SK-N-SH (cell line): ENCODE measurements at regions not wholly inside any gene's neighbourhood (a gene's known extent, or its start where the extent isn't known, plus 50 kb on each side); places are given as distances from the start of the nearest gene placed in this dataset.

Source experiments
- CTCF ChIA-PET: fragments of 300-600, 350-600 bp; formaldehyde crosslinking; extraction: SDS; loops from one replicate; lab custom pipeline; 2021; lab: Yijun Ruan, JAX
- POLR2A ChIA-PET: fragments of 350-600 bp; sonication (Branson Sonifier 250); formaldehyde crosslinking; extraction: SDS; loops from one replicate; lab custom pipeline; 2020; ENCODE audit warnings: antibody characterized with exemption, inconsistent platforms; lab: Yijun Ruan, JAX
- DNase-seq: peaks from one replicate; pipeline ENCODE4 v3.0.0; 2012
- H2AFZ ChIP-seq: fragments of 200-600 bp; sonication (generic); 2 replicates; pipeline ENCODE4 v1.8.1; 2016; ENCODE audit warnings: antibody characterized with exemption, mild to moderate bottlenecking, low read depth
- H3F3A ChIP-seq: fragments of 200-600 bp; sonication (generic); replicated peaks from 2 replicates; pipeline ENCODE3; 2016; ENCODE audit warnings: antibody characterized with exemption, mild to moderate bottlenecking; ENCODE audit not compliant: insufficient read depth
- H3K27ac ChIP-seq, 2 experiments: fragments of 200-500 bp in 1 of 2; fragments of 200-600 bp in 1 of 2; sonication (Bioruptor generic) in 1 of 2; sonication (generic), shearing (Covaris generic) in 1 of 2; 2 replicates each; pipeline versions ENCODE4 v1.5.1 to v1.6.1; 2014 to 2016; ENCODE audit warnings: low read depth in 2 of 2, inconsistent platforms in 1 of 2, low read length in 1 of 2, mild to moderate bottlenecking in 1 of 2, mixed read lengths in 1 of 2
- H3K27me3 ChIP-seq: fragments of 200-600 bp; sonication (generic), shearing (Covaris generic); 2 replicates; pipeline ENCODE4 v1.6.1; 2016; ENCODE audit warnings: mixed run types; ENCODE audit not compliant: insufficient read depth
- H3K36me3 ChIP-seq, 2 experiments: fragments of 200-500 bp in 1 of 2; fragments of 200-600 bp in 1 of 2; sonication (Bioruptor generic) in 1 of 2; sonication (generic) in 1 of 2; replicated peaks in 1 of 2; 2 replicates each; pipeline versions ENCODE3 to v1.5.1; 2014 to 2016; ENCODE audit warnings: low read length in 1 of 2, mild to moderate bottlenecking in 1 of 2; ENCODE audit not compliant: insufficient read depth in 2 of 2, control insufficient read depth in 1 of 2
- H3K4me1 ChIP-seq, 2 experiments: fragments of 200-500 bp in 1 of 2; fragments of 200-600 bp in 1 of 2; sonication (Bioruptor generic) in 1 of 2; sonication (generic), shearing (Covaris generic) in 1 of 2; 2 replicates each; pipeline versions ENCODE4 v1.5.1 to v1.6.1; 2014 to 2016; ENCODE audit warnings: low read depth in 1 of 2, low read length in 1 of 2, mixed run types in 1 of 2; ENCODE audit not compliant: insufficient read depth in 2 of 2, control insufficient read depth in 1 of 2
- H3K4me2 ChIP-seq: fragments of 200-600 bp; sonication (generic), shearing (Covaris generic); 2 replicates; pipeline ENCODE4 v1.6.1; 2017; ENCODE audit warnings: mixed run types
- H3K4me3 ChIP-seq, 2 experiments: fragments of 200-500 bp in 1 of 2; fragments of 200-600 bp in 1 of 2; sonication (Bioruptor generic) in 1 of 2; sonication (generic), shearing (Covaris generic) in 1 of 2; 2 replicates each; pipeline versions ENCODE4 v1.5.1 to v1.8.1; 2014 to 2016; ENCODE audit warnings: low read depth in 2 of 2, inconsistent platforms in 1 of 2, low read length in 1 of 2, mild to moderate bottlenecking in 1 of 2, mixed read lengths in 1 of 2, moderate library complexity in 1 of 2
- H3K79me2 ChIP-seq: fragments of 200-600 bp; sonication (generic); 2 replicates; pipeline ENCODE4 v1.8.1; 2017; ENCODE audit warnings: mild to moderate bottlenecking; ENCODE audit not compliant: insufficient read depth
- H3K9ac ChIP-seq: fragments of 200-600 bp; sonication (generic); 2 replicates; pipeline ENCODE4 v1.6.1; 2017; ENCODE audit warnings: mixed run types
- H3K9me2 ChIP-seq: fragments of 200-600 bp; sonication (generic); 2 replicates; pipeline ENCODE4 v1.6.1; 2017; ENCODE audit warnings: mixed run types
- H3K9me3 ChIP-seq: fragments of 200-600 bp; sonication (generic); 2 replicates; pipeline ENCODE4 v1.6.1; 2017; ENCODE audit warnings: mixed run types, mild to moderate bottlenecking, moderate library complexity
- H4K20me1 ChIP-seq: fragments of 200-600 bp; sonication (generic); 2 replicates; pipeline ENCODE4 v1.6.1; 2017; ENCODE audit warnings: mild to moderate bottlenecking, mixed run types; ENCODE audit not compliant: insufficient read depth
- CHD2 ChIP-seq: fragments of 150-350 bp; IDR thresholded peaks from 2 replicates; pipeline ENCODE4 v1.6.1; 2018; ENCODE audit warnings: low read length; ENCODE audit not compliant: partially characterized antibody
- ELF1 ChIP-seq: IDR thresholded peaks from 2 replicates; pipeline ENCODE4 v1.4.0; 2012
- EP300 ChIP-seq, 2 experiments: IDR thresholded peaks; 2 replicates each; pipeline versions ENCODE4 v1.4.0 to v1.6.1; 2012; ENCODE audit warnings: borderline replicate concordance in 1 of 2, low read depth in 1 of 2, low read length in 1 of 2
- EZH2phosphoT487 ChIP-seq: fragments of 200-600 bp; sonication (generic); IDR thresholded peaks from 2 replicates; pipeline ENCODE4 v1.6.1; 2017; ENCODE audit warnings: low read depth, mixed run types, mild to moderate bottlenecking, antibody characterized with exemption, moderate library complexity, borderline replicate concordance
- FOXM1 ChIP-seq: IDR thresholded peaks from 2 replicates; pipeline ENCODE4 v1.4.0; 2012; ENCODE audit warnings: low read depth, mild to moderate bottlenecking
- GATA2 ChIP-seq: sonication (generic); formaldehyde crosslinking; IDR thresholded peaks from 2 replicates; pipeline ENCODE4 v1.5.0; 2020; ENCODE audit warnings: mild to moderate bottlenecking, missing genetic modification reagents
- IRF3 ChIP-seq: fragments of 150-350 bp; IDR thresholded peaks from 2 replicates; pipeline ENCODE4 v1.6.1; 2016; ENCODE audit warnings: mild to moderate bottlenecking, low read depth, low read length
- JUND ChIP-seq: IDR thresholded peaks from 2 replicates; pipeline ENCODE4 v1.4.0; 2012
- MAX ChIP-seq: IDR thresholded peaks from 2 replicates; pipeline ENCODE4 v1.4.0; 2012; ENCODE audit warnings: low read depth
- NFIC ChIP-seq: IDR thresholded peaks from 2 replicates; pipeline ENCODE4 v1.4.0; 2012; ENCODE audit warnings: borderline replicate concordance
- NRF1 ChIP-seq: IDR thresholded peaks from 2 replicates; pipeline ENCODE4 v1.6.1; 2012; ENCODE audit warnings: low read depth, mild to moderate bottlenecking, low read length
- PBX3 ChIP-seq: IDR thresholded peaks from 2 replicates; pipeline ENCODE4; 2012
- RAD21 ChIP-seq: IDR thresholded peaks from 2 replicates; pipeline ENCODE4 v1.6.1; 2012; ENCODE audit warnings: mild to moderate bottlenecking, low read length
- RFX5 ChIP-seq: IDR thresholded peaks from 2 replicates; pipeline ENCODE4 v1.6.1; 2012; ENCODE audit warnings: mild to moderate bottlenecking, improper control_type of control experiment, low read length
- RXRA ChIP-seq: IDR thresholded peaks from 2 replicates; pipeline ENCODE4 v1.4.0; 2012; ENCODE audit warnings: low read depth, mild to moderate bottlenecking, borderline replicate concordance
- SIN3A ChIP-seq: IDR thresholded peaks from 2 replicates; pipeline ENCODE4 v1.6.1; 2012; ENCODE audit warnings: low read depth, mild to moderate bottlenecking, low read length, moderate library complexity, borderline replicate concordance
- SMC3 ChIP-seq: IDR thresholded peaks from 2 replicates; pipeline ENCODE4 v1.6.1; 2012; ENCODE audit warnings: low read depth, low read length, improper control_type of control experiment
- TAF1 ChIP-seq: IDR thresholded peaks from 2 replicates; pipeline ENCODE4 v1.6.1; 2012; ENCODE audit warnings: low read depth, mild to moderate bottlenecking, low read length, moderate library complexity, borderline replicate concordance
- TCF12 ChIP-seq: IDR thresholded peaks from 2 replicates; pipeline ENCODE4 v1.4.0; 2012
- TEAD4 ChIP-seq: IDR thresholded peaks from 2 replicates; pipeline ENCODE4 v1.4.0; 2012; ENCODE audit warnings: mild to moderate bottlenecking, borderline replicate concordance; ENCODE audit not compliant: insufficient read depth
- USF2 ChIP-seq: fragments of 150-350 bp; IDR thresholded peaks from 2 replicates; pipeline ENCODE4 v1.6.1; 2017; ENCODE audit warnings: antibody characterized with exemption, low read length, low read depth, borderline replicate concordance
- YY1 ChIP-seq: IDR thresholded peaks from 2 replicates; pipeline ENCODE4 v1.4.0; 2012; ENCODE audit warnings: low read depth, mild to moderate bottlenecking
- WGBS: methylation state at CpG from one replicate; pipeline ENCODE4 v1.1.6; 2017; ENCODE audit warnings: low lambda C conversion rate; 5-methylcytosine and 5-hydroxymethylcytosine counted together

- Histone ChIP-seq H3K4me2 (no peak overlapping the region), H3K27me3 (no peaks in the 10 kb centered on the region), H4K20me1 (no peaks in the 10 kb centered on the region), H2AFZ (no peak overlapping the region), H3K4me1 (peaks cover 0 to 10% of the 10 kb centered on the region in 2 experiments; a peak in 2 of 4 replicates), H3K4me3 (no peak overlapping the region), H3K36me3 (no peaks in the 10 kb centered on the region), H3F3A (no peaks in the 10 kb centered on the region), H3K9me3 (no peaks in the 10 kb centered on the region), H3K9ac (no peak overlapping the region), H3K9me2 (no peaks in the 10 kb centered on the region), H3K79me2 (no peaks in the 10 kb centered on the region), H3K27ac (no peak overlapping the region)
- ChIA-PET CTCF (interaction anchor here (0.8 to 1.0 kb wide), 2 partner anchors 498 to 971 kb away, joined by 3 to 5 read pairs; no protein-coding TSS in a partner anchor), POLR2A (no interaction called here)
- 80% methylated on average over 8 of the region's 8 CpGs for WGBS
- TF ChIP-seq RFX5, result no peak
- no peak for TF ChIP-seq EZH2phosphoT487
- TF ChIP-seq TAF1, result no peak
- TF ChIP-seq GATA2 (CRISPR knock-in tag), result no peak
- TF ChIP-seq NRF1, result no peak
- TF ChIP-seq JUND, result no peak
- TF ChIP-seq TEAD4, result no peak
- no peak for TF ChIP-seq USF2
- TF ChIP-seq TCF12, result no peak
- no peak for TF ChIP-seq RXRA
- no peak for TF ChIP-seq EP300 (IDR thresholded peaks at IDR 0.05; ENCODE audit: borderline replicate concordance in 1 of 2, low read depth in 1 of 2, low read length in 1 of 2)
- TF ChIP-seq YY1, result no peak
- no peak for TF ChIP-seq RAD21
- no peak for TF ChIP-seq FOXM1
- DNase-seq, result no peak
These were observed 290.2 kb downstream of the LPIN1 start for GRCh38 chr2:12036640-12036983.

GRCh38 chr2:12037301-12037700 lies 290.9 kb downstream of the LPIN1 start:
- ChIA-PET CTCF (interaction anchor here (0.6 kb wide), 1 partner anchor 17 kb away, joined by 3 read pairs; no protein-coding TSS in a partner anchor), POLR2A (no interaction called here)
- no peak for TF ChIP-seq NRF1
- TF ChIP-seq PBX3, result no peak
- TF ChIP-seq JUND, result no peak
- TF ChIP-seq NFIC, result no peak
- TF ChIP-seq FOXM1, result no peak
- TF ChIP-seq SIN3A, result no peak
- no peak for TF ChIP-seq TEAD4
- no peak for TF ChIP-seq USF2
- no peak for TF ChIP-seq EP300 (IDR thresholded peaks at IDR 0.05; ENCODE audit: borderline replicate concordance in 1 of 2, low read depth in 1 of 2, low read length in 1 of 2)
- TF ChIP-seq TAF1, result no peak
- no peak for TF ChIP-seq SMC3
- no peak for TF ChIP-seq CHD2
- TF ChIP-seq ELF1, result no peak
- no peak for TF ChIP-seq IRF3
- no peak for TF ChIP-seq EZH2phosphoT487
- no peak for TF ChIP-seq GATA2 (CRISPR knock-in tag)
- no peak for TF ChIP-seq MAX
- H3K9me2 ChIP-seq, result no peaks in the 10 kb centered on the region
- no peaks in the 10 kb centered on the region for H3K27me3 ChIP-seq
- H3F3A ChIP-seq, result no peaks in the 10 kb centered on the region
- H3K9ac ChIP-seq, result no peak overlapping the region
- H3K36me3 ChIP-seq, result no peaks in the 10 kb centered on the region
- H4K20me1 ChIP-seq, result no peaks in the 10 kb centered on the region
- H3K4me2 ChIP-seq, result no peak overlapping the region
- peaks cover 0 to 10% of the 10 kb centered on the region in 2 experiments; a peak in 2 of 4 replicates for H3K4me1 ChIP-seq
- no peak overlapping the region for H3K4me3 ChIP-seq
- WGBS, result 58% methylated on average over 2 of the region's 2 CpGs
- no peak overlapping the region for H3K27ac ChIP-seq
- no peaks in the 10 kb centered on the region for H3K9me3 ChIP-seq
- no peak for DNase-seq
- no peak overlapping the region for H2AFZ ChIP-seq
- no peaks in the 10 kb centered on the region for H3K79me2 ChIP-seq
